VCaP (cell line): ENCODE measurements at regions not wholly inside any gene's neighbourhood (a gene's known extent, or its start where the extent isn't known, plus 50 kb on each side); places are given as distances from the start of the nearest gene placed in this dataset.

ENCODE experiments used
- H3K27ac ChIP-seq: fragments of 450-650 bp; 2 replicates; pipeline ENCODE4 v1.5.1; 2017
- TF ChIP-seq, protein P1 (sequence below): fragments of 450-650 bp; conservative IDR thresholded peaks from 2 replicates; pipeline ENCODE4 v1.5.1; 2017; ENCODE audit warnings: mild to moderate bottlenecking, moderate library complexity

DNA sequence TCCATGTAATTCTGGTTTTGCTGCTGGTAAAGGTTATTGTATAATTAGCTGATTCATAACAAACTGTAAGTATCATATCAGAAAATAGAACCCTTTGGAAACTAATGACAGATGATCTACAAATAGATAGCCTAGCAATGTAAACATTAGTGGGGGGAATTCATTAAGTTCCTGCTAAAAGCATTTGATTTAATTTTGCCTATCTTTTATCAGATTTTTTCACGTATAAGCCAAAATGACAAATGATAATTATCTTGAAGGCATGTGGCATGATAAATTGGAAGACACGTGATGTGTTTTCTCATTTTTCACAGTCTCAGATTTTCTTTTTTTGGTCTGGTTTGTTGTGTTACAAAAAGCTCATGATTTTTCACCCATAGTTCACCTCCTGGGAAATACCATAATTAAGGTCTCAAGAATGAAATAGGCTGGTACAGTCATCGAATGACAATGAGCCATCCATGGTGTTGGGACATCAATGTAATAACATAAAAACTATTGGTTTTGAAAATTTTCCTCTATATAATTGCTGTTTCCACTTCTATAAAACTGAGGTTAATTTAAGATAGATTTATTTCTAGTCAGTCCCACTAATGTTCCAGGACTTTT lies 325.9 kb upstream of the TBL1XR1 start:
- no peak overlapping the region for H3K27ac ChIP-seq
- TF ChIP-seq, protein P1, sequence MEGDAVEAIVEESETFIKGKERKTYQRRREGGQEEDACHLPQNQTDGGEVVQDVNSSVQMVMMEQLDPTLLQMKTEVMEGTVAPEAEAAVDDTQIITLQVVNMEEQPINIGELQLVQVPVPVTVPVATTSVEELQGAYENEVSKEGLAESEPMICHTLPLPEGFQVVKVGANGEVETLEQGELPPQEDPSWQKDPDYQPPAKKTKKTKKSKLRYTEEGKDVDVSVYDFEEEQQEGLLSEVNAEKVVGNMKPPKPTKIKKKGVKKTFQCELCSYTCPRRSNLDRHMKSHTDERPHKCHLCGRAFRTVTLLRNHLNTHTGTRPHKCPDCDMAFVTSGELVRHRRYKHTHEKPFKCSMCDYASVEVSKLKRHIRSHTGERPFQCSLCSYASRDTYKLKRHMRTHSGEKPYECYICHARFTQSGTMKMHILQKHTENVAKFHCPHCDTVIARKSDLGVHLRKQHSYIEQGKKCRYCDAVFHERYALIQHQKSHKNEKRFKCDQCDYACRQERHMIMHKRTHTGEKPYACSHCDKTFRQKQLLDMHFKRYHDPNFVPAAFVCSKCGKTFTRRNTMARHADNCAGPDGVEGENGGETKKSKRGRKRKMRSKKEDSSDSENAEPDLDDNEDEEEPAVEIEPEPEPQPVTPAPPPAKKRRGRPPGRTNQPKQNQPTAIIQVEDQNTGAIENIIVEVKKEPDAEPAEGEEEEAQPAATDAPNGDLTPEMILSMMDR, result no peak

GRCh38 chr3:177523872-177524438 lies 326.7 kb upstream of the TBL1XR1 start:
- H3K27ac ChIP-seq, result no peak overlapping the region

DNA sequence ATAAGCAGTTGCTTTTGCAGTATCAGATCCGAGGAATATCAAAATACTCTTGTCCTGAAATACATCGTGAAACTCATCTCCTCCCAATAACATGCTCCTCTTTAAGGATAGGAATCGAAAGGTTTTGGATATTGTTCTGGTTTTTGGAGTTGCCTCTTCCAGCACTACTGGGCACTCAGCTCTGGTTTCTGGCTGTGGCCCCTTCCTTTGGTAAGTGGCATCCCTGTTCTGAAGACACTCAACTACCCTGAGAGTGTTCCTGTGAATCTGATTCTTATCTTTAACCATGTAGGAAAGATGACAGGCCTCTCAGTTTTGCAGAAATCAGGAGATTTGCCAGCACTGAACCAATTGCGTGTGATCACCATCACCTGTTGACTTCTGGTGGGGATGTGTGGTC lies 327.5 kb upstream of the TBL1XR1 start:
- H3K27ac ChIP-seq, result no peak overlapping the region
- TF ChIP-seq, protein P1, result no peak

More at GRCh38 chr3:177523872-177524438, 326.7 kb upstream of the TBL1XR1 start:
- TF ChIP-seq, protein P1, result no peak

- no peak overlapping the region for H3K27ac ChIP-seq
- TF ChIP-seq, protein P1, result no peak
These were observed 328.1 kb upstream of the TBL1XR1 start for GRCh38 chr3:177525414-177525813.

GRCh38 chr3:177525987-177526712 lies 328.9 kb upstream of the TBL1XR1 start:
- TF ChIP-seq, protein P1, result no peak
- peak overlapping the region; percentile 14; the same call in 1 of the 2 replicates for H3K27ac ChIP-seq

DNA sequence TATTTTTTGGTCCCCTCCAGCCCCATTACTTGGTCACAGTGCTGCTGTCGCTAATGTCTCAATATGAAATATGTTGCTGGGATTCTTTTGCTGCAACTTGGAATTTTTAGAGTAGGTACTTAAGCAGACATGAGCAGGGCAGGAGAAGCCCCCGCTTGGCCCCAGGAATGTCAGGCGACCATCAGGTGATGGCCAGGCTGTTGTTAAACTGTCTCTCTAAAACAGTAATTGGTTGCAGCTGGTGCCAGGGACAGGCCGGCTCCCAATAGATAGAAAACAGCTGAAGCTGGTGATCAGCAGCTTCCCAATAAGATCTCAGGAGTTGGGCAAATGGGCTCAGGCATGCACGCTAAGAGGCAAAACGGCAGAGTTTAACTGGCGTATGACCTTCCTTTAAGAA lies 329.9 kb upstream of the TBL1XR1 start:
- TF ChIP-seq, protein P1, result no peak
- no peak overlapping the region for H3K27ac ChIP-seq

DNA sequence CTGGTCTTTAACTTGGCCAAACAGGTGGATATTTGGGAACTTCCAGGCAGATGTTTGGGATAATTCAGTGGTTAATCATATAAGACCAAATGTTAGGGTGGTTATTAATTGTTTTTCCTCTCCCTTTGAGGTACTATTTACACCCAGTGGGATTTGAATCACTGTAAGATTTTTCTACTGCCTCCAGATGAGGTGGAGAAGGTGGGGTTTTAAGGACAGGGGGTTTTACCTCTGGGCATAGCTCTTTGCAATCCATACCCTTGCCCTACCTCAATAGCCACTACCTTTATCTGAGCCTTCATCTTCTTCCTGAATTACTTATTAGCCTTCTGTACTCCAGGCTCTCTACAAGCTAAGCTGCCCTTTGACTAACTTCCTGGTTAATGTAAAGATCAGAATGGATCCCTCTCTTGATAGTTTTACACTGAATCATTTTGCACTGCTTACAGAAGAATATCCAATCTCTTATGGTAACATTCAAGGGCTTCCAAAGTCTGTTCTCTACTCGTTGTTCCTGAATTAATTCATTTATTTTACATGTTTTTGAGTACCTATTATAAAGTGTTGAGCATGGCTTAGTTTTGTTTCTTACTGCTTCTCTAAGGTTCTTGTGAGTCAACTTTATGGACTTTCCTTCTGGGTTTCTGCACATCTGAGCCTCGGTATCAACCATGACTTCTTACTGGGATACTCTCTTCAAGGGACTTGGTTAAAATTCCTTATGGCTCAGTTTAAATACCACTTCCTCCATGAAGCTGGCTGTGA lies 331.2 kb upstream of the TBL1XR1 start:
- no peak overlapping the region for H3K27ac ChIP-seq
- TF ChIP-seq, protein P1, result no peak
